B cell (primary cell): ENCODE measurements at regions not wholly inside any gene's neighbourhood (a gene's known extent, or its start where the extent isn't known, plus 50 kb on each side); places are given as distances from the start of the nearest gene placed in this dataset.

Source experiments
- ATAC-seq: fragments of 200-7000 bp; cut with Tn5 transposase; one replicate; pipeline ENCODE4 v1.10.0; 2021; ENCODE audit warnings: low read depth, mild to moderate bottlenecking, moderate number of reproducible peaks, moderate library complexity
- CTCF ChIA-PET: fragments of 350-600 bp; sonication (Branson Sonifier 250); formaldehyde crosslinking; loops from one replicate; lab custom pipeline; 2021; ENCODE audit warnings: antibody characterized with exemption, inconsistent platforms; lab: Charles Lee
- POLR2A ChIA-PET: fragments of 350-600 bp; sonication (Branson Sonifier 250); formaldehyde crosslinking; loops from one replicate; lab custom pipeline; 2021; ENCODE audit warnings: antibody characterized with exemption; lab: Charles Lee
- DNase-seq: peaks from one replicate; pipeline ENCODE4 v3.0.0; 2013
- H2AFZ ChIP-seq: 2 replicates; pipeline ENCODE4 v1.6.1; 2012; ENCODE audit warnings: mild to moderate bottlenecking, low read depth, low read length; ENCODE audit not compliant: insufficient read depth, poor library complexity, severe bottlenecking
- H3K27ac ChIP-seq, 2 donors: 1 replicate in 1 of 2; 2 replicates in 1 of 2; pipeline ENCODE4 v1.5.1; 2012 to 2013; ENCODE audit warnings: low read length in 2 of 2, mild to moderate bottlenecking in 2 of 2, moderate library complexity in 1 of 2
- H3K27me3 ChIP-seq, 4 experiments: fragments of 200-600 bp in 1 of 4; sonication (generic) in 1 of 4; replicated peaks in 1 of 4; 1 replicate in 2 of 4; 2 replicates in 2 of 4; pipeline versions ENCODE4 v1.6.1 to v1.7.0; 2013 to 2016; ENCODE audit warnings: low read length in 3 of 4, mild to moderate bottlenecking in 2 of 4, mixed read lengths in 1 of 4, moderate library complexity in 1 of 4; ENCODE audit not compliant: insufficient read depth in 4 of 4, control insufficient read depth in 3 of 4; ENCODE audit errors: control extremely low read depth in 1 of 4
- H3K36me3 ChIP-seq, 2 experiments: replicated peaks in 1 of 2; 1 replicate in 1 of 2; 2 replicates in 1 of 2; pipeline versions ENCODE4 v1.6.1 to v1.7.1; 2013; ENCODE audit warnings: low read length in 1 of 2; ENCODE audit not compliant: insufficient read depth in 2 of 2, control insufficient read depth in 1 of 2; ENCODE audit errors: control extremely low read depth in 1 of 2, extremely low read depth in 1 of 2
- H3K4me1 ChIP-seq, 2 donors: fragments of 200-600 bp in 1 of 2; sonication (generic) in 1 of 2; 1 replicate in 1 of 2; 2 replicates in 1 of 2; pipeline versions ENCODE4 v1.5.1 to v1.6.1; 2013 to 2017; ENCODE audit warnings: low read length in 2 of 2; ENCODE audit not compliant: control insufficient read depth in 2 of 2, insufficient read depth in 2 of 2
- H3K4me2 ChIP-seq: replicated peaks from 2 replicates; pipeline ENCODE3; 2012; ENCODE audit warnings: mild to moderate bottlenecking, low read depth, low read length; ENCODE audit not compliant: poor library complexity, severe bottlenecking
- H3K4me3 ChIP-seq, 5 experiments: fragments of 200-600 bp in 1 of 5; sonication (generic) in 1 of 5; 1 replicate in 3 of 5; 2 replicates in 2 of 5; pipeline versions ENCODE4 v1.5.1 to v1.7.0; 2011 to 2016; ENCODE audit warnings: low read length in 4 of 5, mild to moderate bottlenecking in 4 of 5, low read depth in 2 of 5, control low read depth in 1 of 5, moderate library complexity in 1 of 5; ENCODE audit not compliant: insufficient read depth in 1 of 5; ENCODE audit errors: control extremely low read depth in 1 of 5, extremely low read depth in 1 of 5
- H3K79me2 ChIP-seq: fragments of 200-600 bp; sonication (generic); one replicate; pipeline ENCODE4 v1.6.0; 2016; ENCODE audit warnings: low read length; ENCODE audit not compliant: control insufficient read depth, insufficient read depth
- H3K9ac ChIP-seq: fragments of 200-600 bp; sonication (generic); 2 replicates; pipeline ENCODE4 v1.6.1; 2017; ENCODE audit warnings: mild to moderate bottlenecking, low read length, moderate library complexity
- H3K9me3 ChIP-seq, 3 donors: one replicate each; pipeline versions ENCODE4 v1.6.1 to v1.7.1; 2013; ENCODE audit warnings: low read length in 2 of 3; ENCODE audit not compliant: control insufficient read depth in 2 of 3, insufficient read depth in 1 of 3; ENCODE audit errors: control extremely low read depth in 1 of 3
- H4K20me1 ChIP-seq: 2 replicates; pipeline ENCODE4 v1.6.0; 2012; ENCODE audit warnings: mild to moderate bottlenecking, low read length; ENCODE audit not compliant: insufficient read depth, control insufficient read depth, poor library complexity, severe bottlenecking
- H3K27ac Mint-ChIP-seq: one replicate; pipeline ENCODE4 v1.8.0; 2021; ENCODE audit warnings: mixed read lengths
- H3K27me3 Mint-ChIP-seq: one replicate; pipeline ENCODE4 v1.8.0; 2021; ENCODE audit warnings: mixed read lengths
- H3K4me1 Mint-ChIP-seq: one replicate; pipeline ENCODE4 v1.8.0; 2021; ENCODE audit warnings: mixed read lengths
- H3K4me3 Mint-ChIP-seq: one replicate; pipeline ENCODE4 v1.8.0; 2021; ENCODE audit warnings: mixed read lengths
- H3K9me3 Mint-ChIP-seq: one replicate; pipeline ENCODE4 v1.8.0; 2022; ENCODE audit warnings: mixed read lengths; ENCODE audit not compliant: insufficient read depth
- CTCF ChIP-seq: fragments of 200-600 bp; IDR thresholded peaks from one replicate; pipeline ENCODE4 v1.8.0; 2022; ENCODE audit warnings: antibody characterized with exemption, mild to moderate bottlenecking
- EZH2 ChIP-seq: IDR thresholded peaks from 2 replicates; pipeline ENCODE4 v1.6.1; 2012; ENCODE audit warnings: borderline replicate concordance, low read depth, mild to moderate bottlenecking, moderate library complexity, low read length; ENCODE audit not compliant: insufficient read depth, poor library complexity, severe bottlenecking
- WGBS: methylation state at CpG from one replicate; pipeline ENCODE4 v1.1.5; 2013; ENCODE audit warnings: missing lambda C conversion rate; ENCODE audit not compliant: insufficient coverage; 5-methylcytosine and 5-hydroxymethylcytosine counted together
- intact Hi-C: fragments of 100-400 bp; cut with micrococcal nuclease; formaldehyde crosslinking; loops from one replicate; pipeline ENCODE4 v1.10.0; 2022

- 83% methylated on average over 10 of the region's 10 CpGs for WGBS
- Histone ChIP-seq H3K4me2 (no peak overlapping the region), H3K79me2 (no peaks in the 10 kb centered on the region), H3K27me3 (no peaks in the 10 kb centered on the region), H2AFZ (no peak overlapping the region), H3K27ac (no peak overlapping the region), H4K20me1 (no peaks in the 10 kb centered on the region), H3K9me3 (peaks cover 0 to 8% (median 0%) of the 10 kb centered on the region in 3 donors), H3K4me1 (no peaks in the 10 kb centered on the region), H3K4me3 (no peak overlapping the region), H3K9ac (no peak overlapping the region), H3K36me3 (no peaks in the 10 kb centered on the region)
- ChIA-PET CTCF (no interaction called here), POLR2A (no interaction called here)
- H3K4me3 Mint-ChIP-seq, result no peak overlapping the region
- TF ChIP-seq CTCF (no peak), EZH2 (no peak)
- no peaks in the 10 kb centered on the region for H3K4me1 Mint-ChIP-seq
- H3K27ac Mint-ChIP-seq, result no peak overlapping the region
- no peak for DNase-seq
- H3K27me3 Mint-ChIP-seq, result peaks cover 11% of the 10 kb centered on the region
- intact Hi-C loops, result no loop called here
- H3K9me3 Mint-ChIP-seq, result no peaks in the 10 kb centered on the region
- no peak for ATAC-seq
These were observed 234.9 kb downstream of the TEX29 start for GRCh38 chr13:111555268-111555808.

GRCh38 chr13:111555903-111556302, 235.5 kb downstream of the TEX29 start:
- H3K4me1 ChIP-seq, result no peaks in the 10 kb centered on the region
- H3K9ac ChIP-seq, result no peak overlapping the region
- DNase-seq (no peak), ATAC-seq (no peak)
- H2AFZ ChIP-seq, result no peak overlapping the region
- intact Hi-C loops, result no loop called here
- CTCF ChIA-PET, result no interaction called here
- H3K27ac ChIP-seq, result no peak overlapping the region
- H3K4me3 Mint-ChIP-seq, result no peak overlapping the region
- peaks cover 0 to 8% (median 0%) of the 10 kb centered on the region in 3 donors for H3K9me3 ChIP-seq
- H3K79me2 ChIP-seq, result no peaks in the 10 kb centered on the region
- H3K9me3 Mint-ChIP-seq, result no peaks in the 10 kb centered on the region
- H3K4me1 Mint-ChIP-seq, result no peaks in the 10 kb centered on the region
- H4K20me1 ChIP-seq, result no peaks in the 10 kb centered on the region
- peaks cover 11% of the 10 kb centered on the region for H3K27me3 Mint-ChIP-seq
- WGBS, result 96% methylated on average over 9 of the region's 9 CpGs
- POLR2A ChIA-PET, result no interaction called here
- H3K27ac Mint-ChIP-seq, result no peak overlapping the region
- TF ChIP-seq EZH2, result no peak
- no peak overlapping the region for H3K4me2 ChIP-seq
- no peaks in the 10 kb centered on the region for H3K27me3 ChIP-seq
- no peak overlapping the region for H3K4me3 ChIP-seq
- no peaks in the 10 kb centered on the region for H3K36me3 ChIP-seq
